PC-9 (cell line): ENCODE measurements at regions not wholly inside any gene's neighbourhood (a gene's known extent, or its start where the extent isn't known, plus 50 kb on each side); places are given as distances from the start of the nearest gene placed in this dataset.

Experiments
- BruUV-seq: library from RNA; stranded (reverse); fragments of 400-500 nt; replicated peaks from 2 replicates; lab custom pipeline; 2021; lab: Mats Ljungman, UMichigan
- CTCF ChIA-PET: fragments of 300-600 bp; sonication (Branson Sonifier 250); formaldehyde crosslinking; loops from one replicate; lab custom pipeline; 2022; ENCODE audit warnings: antibody characterized with exemption; lab: Charles Lee
- POLR2A ChIA-PET: fragments of 300-600 bp; sonication (Branson Sonifier 250); formaldehyde crosslinking; loops from one replicate; lab custom pipeline; 2022; ENCODE audit warnings: antibody characterized with exemption; ENCODE audit not compliant: unreplicated experiment; lab: Charles Lee
- DNase-seq, 2 experiments: peaks; one replicate each; pipeline versions ENCODE4 v3.0.0 to v3.0.0-alpha.2; 2015 to 2022; ENCODE audit warnings: mixed read lengths in 1 of 2
- H2AFZ ChIP-seq: fragments of 200-600 bp; sonication (generic); 2 replicates; pipeline ENCODE4 v1.8.1; 2017; ENCODE audit warnings: antibody characterized with exemption
- H3F3A ChIP-seq: fragments of 200-600 bp; sonication (generic); 2 replicates; pipeline ENCODE4 v1.8.1; 2017; ENCODE audit warnings: antibody characterized with exemption, mild to moderate bottlenecking, low read depth; ENCODE audit not compliant: insufficient read depth
- H3K27ac ChIP-seq: fragments of 200-600 bp; sonication (generic); 2 replicates; pipeline ENCODE4 v1.6.1; 2016; ENCODE audit warnings: mixed run types
- H3K27me3 ChIP-seq: fragments of 200-600 bp; sonication (generic); 2 replicates; pipeline ENCODE4 v1.6.1; 2016; ENCODE audit warnings: low read depth, mixed run types; ENCODE audit not compliant: insufficient read depth
- H3K36me3 ChIP-seq: fragments of 200-600 bp; sonication (generic); 2 replicates; pipeline ENCODE4 v1.6.1; 2016; ENCODE audit warnings: low read depth, mixed run types
- H3K4me1 ChIP-seq: fragments of 200-600 bp; sonication (generic); replicated peaks from 2 replicates; pipeline ENCODE4 v1.6.1; 2016; ENCODE audit warnings: mixed run types; ENCODE audit not compliant: insufficient read depth
- H3K4me2 ChIP-seq: fragments of 200-600 bp; sonication (generic); 2 replicates; pipeline ENCODE4 v1.6.1; 2017; ENCODE audit warnings: mixed run types
- H3K4me3 ChIP-seq: fragments of 200-600 bp; sonication (generic); 2 replicates; pipeline ENCODE4 v1.6.1; 2016; ENCODE audit warnings: mixed run types
- H3K79me2 ChIP-seq: fragments of 200-600 bp; sonication (generic); 2 replicates; pipeline ENCODE4 v1.6.1; 2017; ENCODE audit warnings: low read depth, mixed run types
- H3K9me2 ChIP-seq: fragments of 200-600 bp; sonication (generic); 2 replicates; pipeline ENCODE4 v1.8.1; 2017; ENCODE audit warnings: mild to moderate bottlenecking; ENCODE audit not compliant: insufficient read depth
- H3K9me3 ChIP-seq: fragments of 200-600 bp; sonication (generic); 2 replicates; pipeline ENCODE4 v1.8.1; 2016; ENCODE audit warnings: low read depth; ENCODE audit not compliant: insufficient read depth
- H4K20me1 ChIP-seq: fragments of 200-600 bp; sonication (generic); 2 replicates; pipeline ENCODE4 v1.8.1; 2017; ENCODE audit not compliant: insufficient read depth
- EZH2 ChIP-seq: fragments of 200-600 bp; sonication (generic); IDR thresholded peaks from 2 replicates; pipeline ENCODE4 v1.8.0; 2017; ENCODE audit warnings: antibody characterized with exemption, low read depth
- intact Hi-C: fragments of 100-400 bp; cut with micrococcal nuclease; formaldehyde crosslinking; loops from one replicate; pipeline ENCODE4 v1.10.0; 2022; ENCODE audit not compliant: unreplicated experiment
- TF ChIP-seq, protein P1 (sequence below): fragments of 200-600 bp; sonication (generic); conservative IDR thresholded peaks from 2 replicates; pipeline ENCODE4 v1.6.1; 2017; ENCODE audit warnings: mixed run types, antibody characterized with exemption, mild to moderate bottlenecking, moderate library complexity

DNA sequence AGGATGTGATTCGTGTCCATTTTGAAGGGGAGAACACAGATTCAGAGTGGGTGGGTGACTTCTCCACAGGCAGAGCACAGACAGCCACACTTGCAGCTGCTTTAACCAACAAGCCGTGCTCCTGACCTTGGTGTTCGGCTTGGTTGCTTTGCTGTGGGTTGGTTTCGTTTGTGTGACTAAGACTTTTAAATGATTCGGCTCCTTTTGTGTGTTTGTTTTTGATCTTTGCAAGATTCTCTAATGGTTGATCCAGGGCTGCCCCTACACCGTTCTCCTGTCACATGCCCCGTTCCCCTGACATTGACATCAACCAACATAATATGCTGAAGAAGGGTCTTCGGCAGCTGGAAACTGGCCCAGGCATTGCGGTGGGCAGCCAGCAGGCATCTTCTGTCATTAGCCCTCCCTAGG is 95.9 kb upstream of the MBOAT2 start:
- Histone ChIP-seq H3K9me2 (no peaks in the 10 kb centered on the region), H2AFZ (peak overlapping the region; percentile 60), H3K4me1 (peaks cover 36% of the 10 kb centered on the region), H3K9me3 (no peaks in the 10 kb centered on the region), H3K4me3 (no peak overlapping the region), H3K27me3 (no peaks in the 10 kb centered on the region), H3K79me2 (no peaks in the 10 kb centered on the region), H4K20me1 (no peaks in the 10 kb centered on the region), H3K4me2 (no peak overlapping the region), H3K27ac (no peak overlapping the region), H3F3A (peaks cover 32% of the 10 kb centered on the region), H3K36me3 (no peaks in the 10 kb centered on the region)
- ChIA-PET CTCF (no interaction called here), POLR2A (interaction anchor here (0.5 kb wide), 1 partner anchor 96 kb away, joined by 9 read pairs; no protein-coding TSS in a partner anchor)
- no TSS peak for BruUV-seq
- DNase-seq: no peak
- intact Hi-C loops: no loop called here
- no peak for TF ChIP-seq EZH2
- TF ChIP-seq, protein P1, sequence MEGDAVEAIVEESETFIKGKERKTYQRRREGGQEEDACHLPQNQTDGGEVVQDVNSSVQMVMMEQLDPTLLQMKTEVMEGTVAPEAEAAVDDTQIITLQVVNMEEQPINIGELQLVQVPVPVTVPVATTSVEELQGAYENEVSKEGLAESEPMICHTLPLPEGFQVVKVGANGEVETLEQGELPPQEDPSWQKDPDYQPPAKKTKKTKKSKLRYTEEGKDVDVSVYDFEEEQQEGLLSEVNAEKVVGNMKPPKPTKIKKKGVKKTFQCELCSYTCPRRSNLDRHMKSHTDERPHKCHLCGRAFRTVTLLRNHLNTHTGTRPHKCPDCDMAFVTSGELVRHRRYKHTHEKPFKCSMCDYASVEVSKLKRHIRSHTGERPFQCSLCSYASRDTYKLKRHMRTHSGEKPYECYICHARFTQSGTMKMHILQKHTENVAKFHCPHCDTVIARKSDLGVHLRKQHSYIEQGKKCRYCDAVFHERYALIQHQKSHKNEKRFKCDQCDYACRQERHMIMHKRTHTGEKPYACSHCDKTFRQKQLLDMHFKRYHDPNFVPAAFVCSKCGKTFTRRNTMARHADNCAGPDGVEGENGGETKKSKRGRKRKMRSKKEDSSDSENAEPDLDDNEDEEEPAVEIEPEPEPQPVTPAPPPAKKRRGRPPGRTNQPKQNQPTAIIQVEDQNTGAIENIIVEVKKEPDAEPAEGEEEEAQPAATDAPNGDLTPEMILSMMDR: no peak

DNA sequence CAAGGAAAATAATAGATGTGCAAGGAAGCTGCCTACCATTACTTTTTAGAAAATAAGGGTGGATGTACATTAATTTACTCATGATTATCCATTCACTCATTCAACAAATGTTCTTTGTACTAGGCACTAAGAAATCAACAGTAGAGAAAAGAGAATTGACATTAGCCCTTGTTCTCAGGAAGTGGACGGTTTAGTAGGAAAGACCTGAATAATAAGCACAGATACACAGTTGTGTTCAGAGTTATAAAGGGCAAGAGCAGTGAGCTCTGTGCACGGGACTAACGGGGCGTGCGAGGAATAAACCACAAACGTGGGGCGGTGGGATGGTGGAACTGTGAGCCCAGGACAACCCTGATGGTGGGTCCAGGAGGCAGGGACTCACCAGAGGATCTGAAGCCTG is 94.4 kb upstream of the MBOAT2 start:
- CTCF ChIA-PET: no interaction called here
- no peaks in the 10 kb centered on the region for H3K36me3 ChIP-seq

DNA sequence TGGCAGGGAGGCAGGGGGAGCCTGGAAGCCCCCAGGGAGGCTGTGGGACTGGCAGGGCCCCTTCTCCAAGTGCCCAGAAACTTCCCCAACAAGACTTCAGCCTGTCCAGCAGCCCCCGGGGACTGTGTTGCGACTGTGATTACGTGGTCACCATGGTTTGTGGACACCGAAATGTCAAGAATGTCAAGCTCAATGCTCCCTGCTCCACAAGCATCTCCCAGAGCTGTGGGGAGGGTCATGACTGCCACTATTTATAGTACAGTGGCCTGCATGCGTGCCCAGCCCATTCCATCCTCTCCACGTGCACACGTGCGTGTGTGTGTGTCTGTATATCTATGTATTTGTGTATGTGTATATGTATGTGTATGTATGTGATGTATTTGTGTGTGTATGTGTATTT is 93.8 kb upstream of the MBOAT2 start:
- no peaks in the 10 kb centered on the region for H3K27me3 ChIP-seq
- ChIA-PET CTCF (no interaction called here), POLR2A (no interaction called here)
- intact Hi-C loops: no loop called here
- H3K4me3 ChIP-seq: no peak overlapping the region
- no peaks in the 10 kb centered on the region for H4K20me1 ChIP-seq
- no peak overlapping the region for H3K27ac ChIP-seq
- H2AFZ ChIP-seq: no peak overlapping the region
- TF ChIP-seq, protein P1: no peak
- no peak for TF ChIP-seq EZH2
- peaks cover 25% of the 10 kb centered on the region for H3K4me1 ChIP-seq
- no peaks in the 10 kb centered on the region for H3K79me2 ChIP-seq
- H3K36me3 ChIP-seq: no peaks in the 10 kb centered on the region
- no peak overlapping the region for H3K4me2 ChIP-seq
- DNase-seq: no peak
- no TSS peak for BruUV-seq
- peaks cover 13% of the 10 kb centered on the region for H3F3A ChIP-seq
- H3K9me3 ChIP-seq: no peaks in the 10 kb centered on the region
- no peaks in the 10 kb centered on the region for H3K9me2 ChIP-seq

More for the DNA sequence above, 94.4 kb upstream of the MBOAT2 start:
- BruUV-seq: no TSS peak
- Histone ChIP-seq H3K9me2 (no peaks in the 10 kb centered on the region), H3K4me2 (no peak overlapping the region), H3F3A (peaks cover 19% of the 10 kb centered on the region), H4K20me1 (no peaks in the 10 kb centered on the region), H3K4me1 (peaks cover 25% of the 10 kb centered on the region), H3K27ac (no peak overlapping the region), H3K4me3 (no peak overlapping the region), H3K79me2 (no peaks in the 10 kb centered on the region), H2AFZ (no peak overlapping the region), H3K9me3 (no peaks in the 10 kb centered on the region), H3K27me3 (no peaks in the 10 kb centered on the region)
- no peak for DNase-seq
- POLR2A ChIA-PET: no interaction called here
- no peak for TF ChIP-seq EZH2
- TF ChIP-seq, protein P1: no peak
- intact Hi-C loops: no loop called here
